Activated effector memory CD4-positive, alpha-beta T cell treated with Interleukin-2 at 50 U/mL for 16 hours (primary cell): ENCODE measurements at regions not wholly inside any gene's neighbourhood (a gene's known extent, or its start where the extent isn't known, plus 50 kb on each side); places are given as distances from the start of the nearest gene placed in this dataset.

Experiments
- DNase-seq: peaks from one replicate; pipeline ENCODE4 v3.0.0-alpha.2; 2020

- DNase-seq = no peak
Observed at GRCh38 chr18:40006634-40007033, 1948.4 kb upstream of the PIK3C3 start.

DNA sequence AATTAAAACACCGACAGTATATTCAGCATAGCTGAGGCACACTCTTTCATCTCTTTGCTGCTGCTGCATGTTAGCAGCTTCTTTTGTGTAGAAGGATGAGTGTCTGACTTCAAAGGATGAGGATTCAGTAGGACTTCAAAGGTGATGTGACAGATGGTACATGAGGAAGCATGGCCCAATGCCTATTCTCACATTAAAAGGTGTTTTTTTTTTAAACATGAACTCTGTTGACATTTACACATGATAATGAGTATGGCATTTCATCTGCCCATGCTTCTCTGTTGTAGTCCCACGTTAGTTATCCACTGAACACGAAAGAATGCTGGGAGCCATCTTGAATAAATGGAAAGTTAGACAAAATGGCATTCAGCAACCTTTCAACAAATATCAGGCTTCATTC is 1950.8 kb upstream of the PIK3C3 start:
- no peak for DNase-seq

DNA sequence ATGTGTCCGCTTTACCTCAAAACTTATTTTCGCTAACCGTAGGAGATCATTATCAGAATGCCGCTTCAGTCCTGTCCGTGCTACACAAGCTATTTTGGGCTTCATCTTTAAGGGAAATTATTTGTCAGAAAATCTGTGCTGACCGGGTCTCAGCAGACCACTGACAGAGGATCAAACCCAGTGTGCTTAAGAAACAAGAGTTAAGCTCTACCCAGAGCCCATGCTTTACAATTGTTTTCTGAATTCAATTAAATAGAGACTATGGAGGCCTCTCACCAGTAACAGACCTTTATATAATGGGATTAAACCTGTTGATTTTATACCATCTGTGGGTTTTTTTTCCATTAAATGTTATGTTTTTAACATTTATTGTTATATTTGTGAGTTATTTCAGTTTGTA is 1956.7 kb upstream of the PIK3C3 start:
- no peak for DNase-seq

GRCh38 chr18:39994498-39994897 is 1960.5 kb upstream of the PIK3C3 start:
- DNase-seq = no peak

DNA sequence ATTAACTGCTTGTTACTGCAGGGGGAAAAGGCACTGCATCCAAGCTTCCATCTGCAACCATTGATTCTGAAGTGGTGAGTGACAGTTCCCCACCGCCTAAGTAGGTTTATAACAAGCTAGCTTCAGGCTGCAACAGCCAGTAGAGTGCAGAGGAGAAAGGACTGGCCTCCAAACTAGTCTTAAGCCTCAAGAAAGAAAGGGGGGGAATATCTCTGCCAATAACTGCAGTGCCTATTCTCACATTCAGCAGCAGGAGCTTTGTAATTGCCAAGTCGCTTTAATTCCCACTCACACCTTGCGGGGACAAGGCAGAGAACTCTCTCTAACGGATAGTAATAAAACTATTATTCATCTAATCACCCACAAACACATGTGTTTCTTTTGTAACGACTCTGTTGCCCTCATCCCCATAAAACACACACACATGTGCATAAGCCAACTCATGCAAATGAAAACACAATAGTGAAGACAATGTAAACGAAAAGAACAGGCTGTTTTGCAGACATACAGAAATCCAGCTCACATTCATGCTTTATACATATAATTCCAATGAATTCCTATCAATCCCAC is 1963.3 kb upstream of the PIK3C3 start:
- DNase-seq = no peak

- DNase-seq = no peak
Observed at GRCh38 chr18:39990540-39990939, 1964.5 kb upstream of the PIK3C3 start.

GRCh38 chr18:39976771-39977170 is 1978.3 kb upstream of the PIK3C3 start:
- no peak for DNase-seq

DNA sequence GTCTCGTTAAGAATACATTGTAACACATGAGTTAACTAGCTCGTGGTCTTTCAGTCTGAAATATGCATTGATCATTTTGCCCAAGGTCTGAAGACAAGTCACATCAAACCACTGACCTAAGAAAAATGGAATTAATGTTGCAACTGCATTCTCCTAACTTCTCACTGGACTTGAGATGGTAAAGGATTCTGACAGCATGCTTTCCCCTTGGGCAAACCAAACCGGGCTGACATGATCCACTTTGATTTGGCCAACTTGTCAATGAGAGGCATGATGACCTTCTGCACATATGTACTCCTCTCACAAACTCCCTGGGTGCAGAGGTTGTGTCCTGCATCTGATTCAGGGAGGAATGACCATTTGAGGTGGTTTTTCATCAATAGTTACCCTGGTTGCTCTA is 1982.5 kb upstream of the PIK3C3 start:
- no peak for DNase-seq

- no peak for DNase-seq
Observed at GRCh38 chr18:39969803-39970494, 1985.1 kb upstream of the PIK3C3 start.

DNA sequence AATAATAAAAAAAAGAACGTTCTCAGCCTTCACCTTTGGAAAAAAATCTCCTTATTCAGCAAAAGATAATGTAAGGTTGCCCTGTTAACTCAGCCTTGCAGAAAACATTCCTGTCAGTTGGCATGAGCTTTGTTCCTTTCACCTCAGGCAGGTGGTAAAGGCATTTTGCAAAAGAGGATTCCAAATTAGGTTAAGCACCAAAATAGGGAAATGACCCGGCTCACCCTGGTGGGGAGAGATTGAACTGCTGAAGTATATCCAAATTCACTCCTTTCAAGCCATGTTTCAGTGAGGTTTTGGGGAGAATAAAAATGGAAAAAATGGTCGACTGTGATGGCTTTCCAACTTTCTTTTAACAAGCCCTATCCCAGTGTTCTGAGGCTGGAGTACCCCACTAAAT is 1988.8 kb upstream of the PIK3C3 start:
- no peak for DNase-seq

DNA sequence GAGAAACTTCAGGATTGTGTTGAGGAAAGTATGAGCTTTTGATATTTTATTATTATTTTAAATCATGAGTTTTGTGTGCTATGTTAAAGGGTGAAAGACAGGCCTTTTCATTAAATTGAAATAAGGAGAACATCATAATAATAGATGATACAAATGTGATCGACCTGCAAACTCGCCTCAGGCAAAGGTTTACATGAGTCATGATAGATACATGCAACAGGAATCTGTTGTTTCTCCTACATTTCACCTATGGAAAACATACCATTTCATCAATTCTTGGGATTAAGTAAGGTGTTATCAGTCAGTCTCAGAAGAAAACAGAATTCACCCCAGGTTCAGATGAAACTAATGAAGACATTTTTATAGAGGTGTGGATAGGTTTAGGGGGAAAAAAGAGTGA is 1992.5 kb upstream of the PIK3C3 start:
- DNase-seq = no peak

GRCh38 chr18:39960550-39960949 is 1994.5 kb upstream of the PIK3C3 start:
- no peak for DNase-seq

DNA sequence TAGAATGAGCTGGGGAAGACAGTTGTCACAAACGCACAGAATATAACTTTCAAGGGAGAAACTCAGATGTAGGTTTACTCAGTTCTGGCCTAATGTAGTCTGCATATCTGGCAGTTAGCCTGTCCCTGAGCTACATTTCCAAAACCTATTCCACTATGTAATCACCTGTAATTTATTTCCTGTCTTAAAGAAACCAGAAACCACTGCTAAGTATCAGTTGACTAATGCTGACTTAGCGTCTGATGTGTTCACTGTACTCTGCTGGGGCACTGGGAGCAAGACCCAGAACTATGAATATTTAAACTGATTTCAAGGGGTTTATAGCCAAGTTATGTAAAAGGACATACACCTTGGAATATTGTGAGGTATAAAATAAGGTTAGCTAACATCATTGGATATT is 1995.2 kb upstream of the PIK3C3 start:
- DNase-seq = no peak

GRCh38 chr18:39958876-39959275 is 1996.2 kb upstream of the PIK3C3 start:
- DNase-seq = no peak

DNA sequence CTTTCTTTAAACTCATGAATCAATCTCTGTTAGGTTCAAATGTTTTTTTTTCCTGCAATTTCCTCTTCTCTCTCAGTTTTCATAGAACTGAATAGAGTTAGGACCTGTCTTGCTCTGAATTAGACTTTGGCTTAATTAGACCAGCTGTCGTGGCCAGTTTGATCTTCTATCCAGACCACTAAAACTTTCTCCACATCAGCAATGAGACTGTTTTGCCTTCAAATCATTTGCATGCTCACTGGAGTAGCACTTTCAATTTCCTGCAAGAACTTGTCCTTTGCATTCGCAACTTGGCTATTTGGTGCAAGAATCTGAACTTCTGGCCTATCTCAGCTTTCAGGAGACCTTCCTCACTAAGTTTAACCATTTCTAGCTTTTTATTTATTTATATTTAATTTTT is 2002.2 kb upstream of the PIK3C3 start:
- DNase-seq = no peak

GRCh38 chr18:39951142-39951720 is 2003.8 kb upstream of the PIK3C3 start:
- DNase-seq = no peak

DNA sequence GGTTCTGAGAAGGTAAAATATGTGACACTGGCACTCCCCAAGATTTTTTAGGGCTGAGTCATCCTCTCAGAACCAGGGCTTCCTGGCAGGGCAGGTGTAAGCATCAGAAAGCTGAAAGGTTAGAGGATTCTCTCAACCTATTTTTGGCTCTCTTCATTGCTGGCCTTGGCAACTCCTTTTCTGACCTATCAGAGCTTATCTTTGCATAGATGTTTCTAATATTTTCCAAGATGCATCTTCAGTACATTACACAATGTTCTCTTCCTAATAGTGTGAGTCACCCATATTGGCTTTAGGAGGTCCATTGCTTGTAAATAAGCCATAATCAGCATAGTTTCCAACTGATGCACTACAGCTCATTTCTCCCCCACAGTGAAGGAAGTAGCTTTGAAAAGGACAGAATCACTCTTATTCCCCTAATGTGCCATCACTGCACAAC is 2008.4 kb upstream of the PIK3C3 start:
- DNase-seq = no peak

GRCh38 chr18:39945076-39945475 is 2010.0 kb upstream of the PIK3C3 start:
- no peak for DNase-seq

DNA sequence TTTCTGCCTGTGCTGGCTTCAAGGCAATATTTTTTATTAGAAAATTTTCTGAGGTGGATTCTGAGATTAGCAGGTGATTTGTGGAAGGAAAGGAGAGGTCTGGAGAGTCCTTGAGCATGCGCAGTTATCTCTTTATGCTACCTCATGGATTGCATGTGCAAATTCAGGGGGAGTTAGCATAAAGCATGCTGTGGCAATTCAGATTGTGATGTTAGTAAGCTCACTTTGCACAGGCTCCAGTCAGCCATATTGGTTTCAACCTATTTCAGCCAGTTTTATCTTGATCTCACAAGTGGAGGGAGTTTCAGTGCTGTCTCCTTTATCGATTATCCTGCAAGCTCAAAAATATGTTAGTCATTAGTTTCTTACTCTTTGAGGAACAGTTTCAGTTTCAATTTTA is 2012.3 kb upstream of the PIK3C3 start:
- no peak for DNase-seq

DNA sequence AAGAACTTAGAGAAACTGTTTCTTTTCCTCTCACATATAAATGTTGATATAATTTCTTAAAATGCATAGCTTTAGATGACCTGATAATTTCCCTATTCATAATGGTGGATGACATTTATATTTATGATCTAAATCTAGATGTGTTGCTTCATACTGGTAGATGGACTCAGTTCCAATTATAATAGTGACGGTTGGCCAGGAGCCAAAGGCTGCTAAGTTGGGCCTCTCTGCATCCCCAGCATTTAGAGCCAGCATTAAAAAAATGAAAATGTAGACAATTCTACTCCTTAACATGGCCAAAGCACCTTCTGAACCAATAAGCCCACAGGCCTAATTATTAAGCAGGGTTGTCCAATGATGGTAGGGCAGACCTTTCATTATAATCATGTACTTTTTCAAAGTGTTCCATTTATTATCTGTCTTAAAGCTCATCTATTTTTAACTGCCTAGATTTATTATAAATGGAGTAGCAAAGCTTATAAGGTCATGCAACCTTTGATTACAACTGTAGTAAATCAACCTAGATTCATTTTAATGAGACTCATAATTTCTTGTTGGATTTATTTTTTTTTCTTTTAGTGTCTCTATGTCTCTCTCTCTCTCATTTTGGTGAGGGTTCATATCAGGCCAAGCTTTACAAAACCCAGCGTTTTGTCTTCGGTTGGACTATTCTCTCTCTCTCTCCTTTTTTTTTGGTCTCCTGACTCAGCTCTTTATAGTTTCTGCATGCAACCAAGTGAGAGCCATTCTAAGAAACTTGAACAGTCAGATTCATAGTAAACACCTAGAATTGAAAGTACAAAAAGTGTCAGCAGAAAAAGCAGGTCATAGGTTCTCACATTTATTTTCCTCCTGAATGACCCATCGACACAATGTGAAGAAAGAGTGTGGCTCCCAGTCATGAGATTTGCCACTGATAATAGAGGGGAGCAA is 2016.1 kb upstream of the PIK3C3 start:
- DNase-seq = no peak

DNA sequence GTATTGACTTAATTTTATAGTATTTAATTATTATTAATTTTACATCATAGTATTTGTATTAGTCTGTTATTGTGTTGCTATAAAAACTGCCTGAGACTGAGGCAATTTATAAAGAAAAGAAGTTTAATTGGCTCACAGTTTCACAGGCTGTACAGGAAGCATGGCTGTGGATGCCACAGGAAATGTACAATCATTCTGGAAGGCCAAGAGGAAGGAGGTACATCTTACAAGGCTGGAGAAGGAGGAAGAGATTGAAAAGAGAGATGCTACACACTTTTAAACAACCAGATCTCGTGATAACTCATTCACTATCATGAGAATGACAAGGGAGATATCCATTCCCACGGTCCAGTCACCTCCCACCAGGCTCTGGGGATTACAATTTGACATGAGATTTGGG is 2019.4 kb upstream of the PIK3C3 start:
- DNase-seq = no peak

- no peak for DNase-seq
Observed at GRCh38 chr18:39918847-39919246, 2036.2 kb upstream of the PIK3C3 start.

DNA sequence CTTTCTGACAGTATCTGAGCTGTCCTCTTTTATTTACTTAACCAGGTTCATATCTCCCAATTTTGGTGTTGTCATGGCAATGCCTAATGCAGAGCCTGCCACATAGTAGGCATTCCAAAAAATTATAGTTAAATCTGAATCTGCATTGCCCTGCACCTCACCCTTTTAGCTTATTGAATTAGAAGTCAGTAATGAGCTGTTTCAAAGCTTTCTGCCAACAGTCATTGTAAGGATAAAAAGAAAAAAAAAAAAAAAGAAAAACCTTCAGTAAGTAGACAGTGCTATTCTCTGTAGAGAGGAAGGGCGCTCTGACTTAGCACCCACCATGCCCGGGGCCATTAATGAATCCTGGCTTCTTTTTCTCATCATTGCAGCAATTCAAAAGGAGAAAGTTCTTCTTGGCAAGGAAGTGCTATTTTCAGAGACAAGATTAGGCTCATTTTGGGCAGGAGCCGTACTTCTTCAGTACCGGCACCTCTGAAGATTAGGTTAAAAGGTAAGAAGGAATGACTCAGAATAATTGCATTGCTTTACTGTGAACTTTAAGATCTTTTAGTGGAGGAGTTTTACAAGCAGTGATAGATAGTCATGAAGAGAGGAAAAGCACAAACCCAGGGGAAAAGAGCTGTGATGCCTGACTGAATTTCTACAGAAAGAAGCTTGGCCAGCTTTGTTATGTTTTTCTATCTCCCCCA is 2041.2 kb upstream of the PIK3C3 start:
- DNase-seq = no peak
